VCaP (cell line): ENCODE measurements at regions not wholly inside any gene's neighbourhood (a gene's known extent, or its start where the extent isn't known, plus 50 kb on each side); places are given as distances from the start of the nearest gene placed in this dataset.

ENCODE experiments used
- H3K27ac ChIP-seq: fragments of 450-650 bp; 2 replicates; pipeline ENCODE4 v1.5.1; 2017
- TF ChIP-seq, protein P1 (sequence below): fragments of 450-650 bp; conservative IDR thresholded peaks from 2 replicates; pipeline ENCODE4 v1.5.1; 2017; ENCODE audit warnings: mild to moderate bottlenecking, moderate library complexity

DNA sequence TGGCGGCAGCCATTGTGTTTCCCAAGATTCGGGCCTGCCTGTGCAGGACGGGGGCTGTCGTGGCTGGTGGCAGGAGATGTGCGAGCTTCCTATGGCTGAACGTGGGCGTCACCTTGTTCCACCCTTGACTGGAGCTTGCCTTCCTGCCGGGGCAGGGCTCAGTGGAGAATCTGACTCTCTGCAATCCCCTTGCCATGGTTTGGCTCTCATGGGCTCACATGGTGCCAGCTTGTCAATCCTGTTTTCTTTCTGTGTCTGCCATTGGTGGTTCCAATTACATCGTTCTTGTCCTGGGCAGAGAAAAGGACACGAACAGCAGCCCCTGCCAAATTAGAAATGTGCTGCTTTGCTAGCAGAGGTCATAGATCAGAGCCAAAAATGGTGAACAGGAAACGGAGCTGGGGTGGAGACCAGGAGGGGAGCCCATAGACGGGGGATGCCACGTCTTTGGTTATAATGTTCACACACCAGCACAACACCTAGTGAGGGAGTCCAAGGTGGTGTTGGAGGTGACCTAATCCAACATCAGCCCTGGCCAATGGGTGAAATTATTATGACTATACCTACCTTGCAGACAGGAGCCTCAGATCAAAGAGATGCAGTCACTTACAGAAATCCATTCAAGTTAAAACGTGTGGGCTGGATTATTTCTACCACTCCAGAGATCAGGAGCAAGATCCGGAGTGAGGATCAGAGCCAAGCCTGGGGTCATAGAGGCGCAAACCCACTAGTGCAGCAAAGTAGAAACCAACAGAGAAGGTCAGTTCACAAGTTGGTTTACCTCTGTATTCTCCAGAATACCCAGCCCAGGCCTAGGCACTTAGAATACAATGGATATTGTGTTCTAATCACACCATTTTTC is 253.1 kb downstream of the SIPA1L2 start:
- H3K27ac ChIP-seq: peak overlapping the region; percentile 88; the same call in 1 of the 2 replicates
- TF ChIP-seq, protein P1, sequence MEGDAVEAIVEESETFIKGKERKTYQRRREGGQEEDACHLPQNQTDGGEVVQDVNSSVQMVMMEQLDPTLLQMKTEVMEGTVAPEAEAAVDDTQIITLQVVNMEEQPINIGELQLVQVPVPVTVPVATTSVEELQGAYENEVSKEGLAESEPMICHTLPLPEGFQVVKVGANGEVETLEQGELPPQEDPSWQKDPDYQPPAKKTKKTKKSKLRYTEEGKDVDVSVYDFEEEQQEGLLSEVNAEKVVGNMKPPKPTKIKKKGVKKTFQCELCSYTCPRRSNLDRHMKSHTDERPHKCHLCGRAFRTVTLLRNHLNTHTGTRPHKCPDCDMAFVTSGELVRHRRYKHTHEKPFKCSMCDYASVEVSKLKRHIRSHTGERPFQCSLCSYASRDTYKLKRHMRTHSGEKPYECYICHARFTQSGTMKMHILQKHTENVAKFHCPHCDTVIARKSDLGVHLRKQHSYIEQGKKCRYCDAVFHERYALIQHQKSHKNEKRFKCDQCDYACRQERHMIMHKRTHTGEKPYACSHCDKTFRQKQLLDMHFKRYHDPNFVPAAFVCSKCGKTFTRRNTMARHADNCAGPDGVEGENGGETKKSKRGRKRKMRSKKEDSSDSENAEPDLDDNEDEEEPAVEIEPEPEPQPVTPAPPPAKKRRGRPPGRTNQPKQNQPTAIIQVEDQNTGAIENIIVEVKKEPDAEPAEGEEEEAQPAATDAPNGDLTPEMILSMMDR: no peak

DNA sequence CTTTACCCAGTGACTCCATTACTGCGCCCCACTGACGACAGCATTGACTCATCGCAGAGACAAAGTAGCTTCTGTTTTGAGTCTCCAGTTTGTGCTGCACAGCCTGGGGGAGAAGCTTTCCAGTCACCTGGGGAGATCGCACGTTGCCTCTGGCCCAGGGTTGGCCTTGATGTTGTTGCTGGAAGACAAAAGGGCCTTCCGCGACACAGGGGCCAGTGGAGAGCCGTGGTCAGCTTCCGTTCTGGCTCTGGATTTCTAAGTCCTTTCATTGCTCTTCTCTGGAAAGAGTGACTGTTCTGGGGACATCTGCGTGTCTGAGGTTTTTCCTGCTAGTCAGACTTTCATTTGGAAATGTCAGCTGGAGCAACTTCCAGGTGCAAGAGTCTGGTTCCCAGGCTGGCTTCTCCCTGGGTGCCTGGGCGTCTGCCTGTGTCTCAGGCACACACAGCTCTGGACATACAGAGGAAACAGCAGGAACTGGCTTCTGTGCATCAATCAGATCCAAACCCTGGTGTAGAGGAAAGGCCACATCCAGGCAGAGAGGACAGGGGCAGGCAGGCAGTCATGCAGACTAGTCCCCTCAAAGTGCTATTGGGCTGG is 257.0 kb downstream of the SIPA1L2 start:
- H3K27ac ChIP-seq: no peak overlapping the region
- TF ChIP-seq, protein P1: no peak

DNA sequence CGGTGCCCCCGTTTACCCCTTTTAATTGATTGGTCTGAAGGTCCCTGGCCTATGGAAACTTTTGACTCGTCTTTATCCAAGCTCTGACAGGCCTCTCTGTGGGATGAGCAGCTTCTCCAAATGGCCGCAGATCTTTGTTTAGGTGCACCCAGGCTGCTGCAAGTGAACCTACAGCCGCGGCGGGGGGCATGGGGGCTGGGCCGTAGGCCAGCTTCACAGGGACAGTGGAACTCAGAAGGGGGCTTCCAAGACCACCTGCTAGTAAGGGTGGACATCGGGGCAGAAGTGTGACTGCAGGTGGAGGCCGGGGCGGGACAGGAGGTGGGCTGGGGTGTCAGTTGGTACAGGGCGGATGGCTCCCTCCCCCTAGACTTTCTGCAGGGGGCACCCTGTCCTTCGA is 257.5 kb downstream of the SIPA1L2 start:
- TF ChIP-seq, protein P1: no peak
- H3K27ac ChIP-seq: no peak overlapping the region

DNA sequence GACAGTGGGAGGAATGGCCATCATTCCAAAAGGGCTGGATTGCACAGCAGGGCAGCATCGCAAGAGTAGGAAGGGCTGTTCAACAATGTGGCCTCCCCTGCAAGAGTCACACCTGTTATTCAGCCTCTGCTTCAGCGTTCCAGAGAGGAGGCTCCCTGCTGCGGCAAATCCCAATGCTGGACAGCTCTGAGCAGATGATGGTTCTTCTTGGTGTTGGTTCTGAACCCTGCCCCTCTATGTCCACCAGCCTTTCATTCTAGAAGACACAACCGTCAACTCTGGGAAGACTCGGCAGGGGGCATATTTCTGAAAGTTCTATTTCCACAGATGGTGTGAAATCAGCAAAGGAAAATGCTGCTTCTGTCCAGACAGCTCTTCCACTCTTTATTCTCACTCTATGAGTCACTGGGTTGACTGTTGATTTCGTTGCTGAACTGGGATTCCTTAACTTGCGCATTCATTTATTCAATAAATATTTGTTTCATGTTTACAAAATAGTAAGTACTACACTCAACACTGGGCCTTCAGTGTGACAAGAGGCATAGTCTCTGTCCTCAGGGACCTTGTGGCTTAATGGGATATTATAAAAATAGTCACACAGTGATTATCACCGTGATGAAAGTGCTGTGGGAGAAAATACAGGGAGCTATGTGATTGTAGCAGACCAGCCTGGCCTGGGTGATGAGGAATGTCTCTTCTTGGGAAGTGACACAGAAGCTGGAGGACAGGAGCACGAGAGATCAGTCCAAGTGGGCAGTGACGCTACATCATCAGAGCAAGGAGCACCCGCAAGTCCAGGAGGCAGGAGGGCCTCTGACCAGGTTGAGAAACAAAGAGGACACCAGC is 260.3 kb downstream of the SIPA1L2 start:
- no peak overlapping the region for H3K27ac ChIP-seq
- TF ChIP-seq, protein P1: no peak

DNA sequence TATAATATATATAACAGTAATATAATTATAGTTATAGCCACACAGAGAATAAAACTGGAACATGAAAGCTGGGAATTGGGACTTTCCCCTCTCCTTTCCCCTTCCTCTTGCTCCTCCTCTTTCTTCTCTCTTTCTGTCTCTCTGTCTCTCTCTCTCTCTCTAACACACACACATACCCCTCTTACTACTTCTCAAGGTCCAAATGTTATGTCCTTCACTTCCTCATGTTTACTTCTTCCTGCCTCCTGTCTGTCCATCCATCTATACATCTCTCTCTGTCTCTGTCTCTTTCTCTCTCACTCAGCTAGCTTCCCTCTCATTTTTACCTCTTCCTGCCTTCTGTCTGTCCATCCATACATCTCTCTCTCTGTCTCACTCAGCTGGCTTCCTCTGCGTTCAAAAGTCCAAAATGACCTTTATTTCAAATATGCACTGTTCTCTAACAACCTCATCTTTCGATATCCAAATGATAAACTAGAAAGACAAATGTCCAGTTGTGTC is 261.1 kb downstream of the SIPA1L2 start:
- TF ChIP-seq, protein P1: no peak

DNA sequence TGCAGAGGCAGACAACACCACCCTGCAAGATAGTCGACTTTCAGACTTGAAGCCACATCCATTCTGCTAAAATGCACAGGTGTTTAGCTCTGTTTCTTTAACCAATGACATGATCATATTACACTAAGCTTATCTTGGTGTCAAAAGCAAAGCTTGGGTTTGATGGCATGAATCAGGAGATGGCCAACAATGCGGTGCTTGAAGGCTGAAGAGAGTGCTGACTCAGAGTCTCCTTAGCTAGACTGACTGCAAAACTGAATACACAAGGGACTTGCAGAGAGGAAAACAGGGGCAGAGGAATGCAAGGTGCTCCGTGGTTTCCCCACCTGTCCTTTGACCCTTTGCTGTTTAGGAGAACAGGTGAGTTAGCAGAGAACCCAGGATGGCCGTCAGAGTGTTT is 262.6 kb downstream of the SIPA1L2 start:
- TF ChIP-seq, protein P1: no peak
- H3K27ac ChIP-seq: no peak overlapping the region

More for the DNA sequence above, 261.1 kb downstream of the SIPA1L2 start:
- no peak overlapping the region for H3K27ac ChIP-seq
